ENCODE measurements at regions not wholly inside any gene's neighbourhood (a gene's known extent, or its start where the extent isn't known, plus 50 kb on each side); places are given as distances from the start of the nearest gene placed in this dataset.

DNA sequence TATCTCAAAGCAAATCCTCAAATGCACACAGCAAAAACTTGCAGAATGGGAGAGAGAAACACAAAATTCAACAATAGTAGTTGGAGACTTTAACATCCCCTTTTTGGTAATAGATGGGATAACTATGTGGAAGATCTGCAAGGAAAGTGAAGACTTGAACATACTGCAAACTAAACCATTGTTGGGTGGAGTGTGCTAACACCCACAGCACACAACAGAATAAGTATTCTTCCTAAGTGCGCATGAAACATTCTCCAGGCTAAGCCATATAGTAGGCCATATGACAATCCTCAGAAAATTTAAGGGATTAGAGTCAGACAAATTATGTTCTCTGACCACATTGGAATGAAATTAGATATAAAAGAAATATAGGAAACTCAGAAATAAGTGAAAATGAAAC is 230.6 kb downstream of the FBXO15 start:
- no peak for DNase-seq

DNA sequence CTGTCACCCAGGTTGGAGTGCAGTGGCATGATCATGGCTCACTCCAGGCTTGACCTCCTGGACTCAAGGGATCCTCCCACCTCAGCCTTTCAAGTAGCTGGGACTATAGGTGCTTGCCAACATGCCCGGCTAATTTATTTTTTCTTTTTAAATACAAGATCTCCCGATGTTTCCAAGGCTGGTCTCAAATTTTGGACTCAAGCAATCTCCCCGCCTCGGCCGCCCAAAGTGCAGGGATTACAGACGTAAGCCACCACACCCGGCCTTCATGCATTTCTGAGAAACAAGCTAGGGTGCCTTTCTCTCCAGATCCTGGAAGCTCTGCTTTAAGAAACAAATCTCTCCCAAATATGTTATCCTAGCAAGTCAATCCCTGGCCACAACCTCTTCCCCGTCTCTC is 234.1 kb downstream of the FBXO15 start:
- no peak for DNase-seq

DNA sequence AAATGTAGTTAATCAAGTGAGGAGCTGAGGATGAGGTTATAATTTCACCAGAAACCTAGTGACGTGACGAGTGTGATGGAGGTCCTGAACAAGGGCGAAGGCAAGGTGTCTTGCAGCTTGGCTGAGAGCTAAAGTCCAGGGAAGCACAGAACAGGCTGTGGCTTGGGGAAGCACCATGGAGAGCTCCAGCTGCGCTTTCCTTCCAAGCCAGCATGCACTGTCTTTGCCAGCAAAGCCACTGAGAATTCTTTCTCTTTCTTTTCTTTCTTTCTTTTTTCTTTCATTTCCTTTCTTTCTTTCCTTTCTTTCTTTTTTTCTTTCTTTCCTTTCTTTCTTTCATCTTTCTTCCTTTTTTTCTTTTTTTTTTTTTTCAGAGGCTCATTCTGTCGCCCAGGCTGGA is 239.3 kb downstream of the FBXO15 start:
- peak; percentile 64 for DNase-seq

DNA sequence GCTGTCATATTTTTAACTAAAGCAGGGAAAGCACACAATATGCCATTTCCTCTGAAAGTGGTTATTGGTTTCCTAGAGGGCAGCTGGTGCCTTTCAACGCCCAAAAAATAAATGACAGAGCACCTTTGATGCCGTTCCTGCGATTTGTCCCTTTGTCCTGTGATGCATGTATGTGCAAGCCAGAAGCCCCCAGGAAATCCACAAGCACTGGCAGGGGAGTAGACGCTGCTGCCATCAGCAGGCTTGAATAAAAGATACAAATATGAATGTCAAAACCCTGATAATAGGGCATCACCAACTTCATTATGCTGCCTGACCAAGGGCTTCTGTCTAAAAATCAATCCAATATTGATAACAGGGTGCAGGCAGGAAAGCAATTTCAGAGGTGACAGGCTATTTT is 246.1 kb downstream of the FBXO15 start:
- no peak for DNase-seq

DNA sequence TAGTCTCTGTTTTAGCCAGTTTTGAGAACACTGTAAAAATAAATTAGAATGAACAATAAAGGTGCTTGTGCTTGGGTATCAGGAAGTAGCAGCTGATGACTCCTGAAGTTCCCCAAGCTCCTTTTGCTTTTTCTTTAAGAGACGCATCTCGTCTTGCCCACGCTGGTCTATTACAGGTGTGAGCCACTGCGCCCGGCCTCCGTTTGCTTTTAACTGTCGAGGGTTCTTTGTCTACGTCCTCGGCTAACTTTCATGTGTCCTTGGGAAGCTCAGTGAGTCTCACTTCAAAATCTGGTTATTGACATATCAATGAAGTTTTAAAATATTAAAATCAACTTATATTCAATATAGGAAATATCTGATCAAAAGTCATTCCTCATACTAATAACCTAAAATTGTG is 246.5 kb downstream of the FBXO15 start:
- no peak for DNase-seq

DNA sequence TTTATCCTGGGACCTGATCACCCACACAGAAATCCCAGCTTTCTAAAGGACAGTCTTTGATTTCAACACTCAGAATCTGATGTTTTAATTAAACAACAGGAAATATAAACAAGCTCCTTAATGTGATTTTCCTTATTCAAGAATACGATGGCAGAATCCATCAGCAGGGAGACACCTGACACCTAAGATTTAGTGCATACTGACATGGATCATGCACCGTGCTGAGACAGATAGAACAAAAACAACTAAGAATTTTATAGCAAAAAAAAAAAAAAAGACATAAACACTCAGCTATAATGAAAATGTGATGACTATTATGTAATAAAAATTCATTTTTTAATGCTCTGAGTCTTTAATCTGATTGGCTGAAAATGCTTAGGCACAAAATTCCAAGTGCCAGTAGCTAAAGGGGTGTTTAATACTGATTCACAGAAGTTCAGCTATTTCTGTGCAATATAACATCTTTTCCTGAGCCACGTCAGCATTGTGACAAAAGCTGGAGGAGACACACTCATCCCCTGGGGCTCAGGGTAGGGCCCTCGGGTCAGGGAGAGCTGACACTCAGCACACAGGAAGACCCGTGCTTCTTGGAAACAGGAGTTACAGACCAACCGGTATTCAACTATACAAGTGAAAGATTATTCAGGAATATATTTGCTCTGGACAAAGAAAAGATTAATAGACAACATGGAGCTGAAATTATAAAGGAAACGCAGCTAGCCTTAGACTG is 247.4 kb downstream of the FBXO15 start:
- DNase-seq = no peak

DNA sequence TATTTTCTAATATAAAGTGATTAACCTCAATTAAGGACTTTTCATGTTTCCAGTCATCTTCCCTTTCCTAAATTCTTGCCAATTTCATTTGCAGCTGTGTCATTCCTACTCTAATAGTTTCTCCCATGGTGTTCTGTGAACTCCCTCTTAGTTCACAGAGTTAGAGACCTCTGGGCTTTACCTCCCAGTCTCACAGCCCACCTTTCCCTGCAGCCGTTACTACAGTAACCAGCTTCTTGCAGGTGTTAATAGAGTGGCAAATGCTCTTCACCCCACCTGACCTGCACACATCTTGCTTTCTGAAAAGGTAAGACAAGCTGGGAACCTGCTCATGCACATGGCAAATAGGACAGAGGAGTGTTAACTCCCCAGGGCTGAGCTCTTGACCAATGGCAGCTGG is 250.1 kb downstream of the FBXO15 start:
- no peak for DNase-seq

DNA sequence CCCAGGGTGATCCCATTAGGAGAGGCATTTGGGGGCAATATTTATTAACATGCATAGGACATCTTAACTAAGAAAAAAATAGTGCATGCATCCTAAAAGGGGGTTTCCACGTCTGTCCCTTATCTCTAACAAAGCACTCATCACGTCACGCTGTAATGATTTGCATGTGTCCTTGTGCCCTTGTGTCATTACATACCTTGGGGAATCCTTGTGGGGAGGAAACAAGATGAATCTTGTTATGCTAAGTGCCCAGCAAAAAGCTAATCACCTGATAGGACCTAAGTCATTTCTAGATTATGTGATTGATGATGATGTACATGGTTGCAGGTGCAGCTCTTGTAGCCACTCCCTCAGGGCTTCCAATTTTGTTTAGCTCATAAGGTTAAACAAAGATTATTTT is 250.9 kb downstream of the FBXO15 start:
- DNase-seq = no peak

DNA sequence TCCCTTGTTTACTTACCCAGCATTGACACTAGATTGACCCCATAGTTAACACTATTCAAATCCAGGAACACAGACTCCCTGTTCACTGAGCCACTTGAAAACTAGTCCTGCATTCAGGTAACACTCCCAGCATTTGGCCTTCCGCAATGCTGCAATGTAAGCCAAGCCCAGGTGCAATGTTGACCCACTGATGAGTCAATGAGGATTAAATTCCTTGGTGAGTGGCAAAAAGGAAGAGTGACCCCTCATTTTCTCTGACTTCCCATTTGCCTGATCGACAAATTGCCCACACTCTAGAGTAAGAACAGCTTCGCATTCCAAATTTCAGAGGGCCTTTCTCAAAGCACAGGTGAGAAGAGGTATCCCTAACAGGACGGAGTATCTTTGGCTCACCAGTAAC is 251.9 kb downstream of the FBXO15 start:
- DNase-seq = no peak

DNA sequence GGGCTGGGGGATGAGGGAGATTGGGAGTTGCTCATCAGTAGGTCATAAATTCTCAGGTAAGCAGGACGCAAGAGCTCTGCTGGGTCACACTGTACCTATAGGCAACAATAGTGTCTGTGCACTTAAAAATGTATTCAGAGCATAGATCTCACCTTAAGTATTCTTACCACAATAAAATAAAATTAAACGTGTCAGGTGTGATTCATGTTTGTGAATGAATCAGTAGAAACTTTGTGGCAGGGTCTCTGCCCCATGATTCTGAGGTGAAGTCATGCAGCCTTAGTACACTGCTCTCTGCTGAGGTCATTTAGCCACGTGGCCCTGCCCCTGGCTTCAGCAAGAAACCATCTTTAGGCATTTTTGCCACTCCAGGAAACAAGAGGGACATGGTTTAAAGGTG is 253.8 kb downstream of the FBXO15 start:
- no peak for DNase-seq

DNA sequence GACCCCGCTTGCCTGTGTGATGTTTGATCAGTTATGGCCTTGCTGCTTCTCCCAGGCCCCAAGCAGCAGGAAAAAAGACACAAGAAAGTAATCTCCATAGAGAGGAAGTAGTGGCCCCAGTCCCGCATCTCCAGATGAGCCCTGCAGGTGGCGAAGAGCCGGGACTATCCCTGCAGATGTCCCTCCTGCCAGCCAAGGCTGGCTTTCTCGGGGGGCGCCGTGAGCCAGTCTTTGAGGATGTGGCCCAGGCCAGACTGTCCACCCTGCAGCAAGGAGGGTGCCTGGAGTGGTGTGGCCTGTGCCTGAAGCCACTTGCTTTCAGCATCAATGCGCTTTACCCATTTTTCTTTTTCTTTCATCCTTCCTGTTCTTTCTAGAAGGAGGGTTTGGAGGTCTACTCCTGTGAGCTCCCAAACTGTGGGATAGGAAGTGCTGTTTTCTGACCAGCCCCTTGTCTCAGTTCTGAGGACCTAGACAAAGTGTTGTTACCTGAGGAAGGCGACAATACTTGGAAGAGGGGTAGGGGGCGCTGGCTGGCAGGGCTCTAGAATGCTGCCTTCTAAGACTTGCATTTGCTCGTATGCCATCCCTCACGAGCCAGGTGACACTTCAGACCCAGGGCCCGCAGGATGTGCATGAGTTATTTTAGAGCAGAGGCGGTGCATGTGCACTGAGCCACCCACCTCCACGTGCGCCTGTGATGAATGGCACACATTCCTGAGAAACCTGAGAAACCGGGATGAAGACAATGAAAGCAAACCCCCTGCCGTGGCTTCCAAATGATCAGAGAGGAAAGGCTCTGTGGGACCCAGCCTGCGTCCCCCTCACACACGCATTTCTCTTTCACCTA is 255.8 kb downstream of the FBXO15 start:
- peak; percentile 72 for DNase-seq

DNA sequence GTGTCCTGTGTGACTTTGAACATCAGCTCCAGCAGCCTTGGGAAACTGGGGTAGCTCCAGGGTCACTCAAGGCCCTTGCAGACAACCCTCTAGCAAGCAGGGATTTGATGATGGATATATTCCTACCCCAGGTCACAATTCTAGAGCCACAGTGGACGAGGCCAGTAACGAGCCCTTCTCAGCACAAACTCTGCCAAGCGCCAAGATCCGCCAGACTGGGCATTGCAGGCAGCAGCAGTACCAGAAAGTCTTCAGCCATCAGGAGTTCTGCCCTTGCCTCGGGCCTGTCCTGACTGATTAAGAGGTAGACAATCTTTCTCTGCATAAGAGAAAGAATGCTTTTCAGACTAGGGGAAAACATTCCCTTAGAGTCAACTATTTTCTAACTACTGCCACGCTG is 259.1 kb downstream of the FBXO15 start:
- DNase-seq = no peak

DNA sequence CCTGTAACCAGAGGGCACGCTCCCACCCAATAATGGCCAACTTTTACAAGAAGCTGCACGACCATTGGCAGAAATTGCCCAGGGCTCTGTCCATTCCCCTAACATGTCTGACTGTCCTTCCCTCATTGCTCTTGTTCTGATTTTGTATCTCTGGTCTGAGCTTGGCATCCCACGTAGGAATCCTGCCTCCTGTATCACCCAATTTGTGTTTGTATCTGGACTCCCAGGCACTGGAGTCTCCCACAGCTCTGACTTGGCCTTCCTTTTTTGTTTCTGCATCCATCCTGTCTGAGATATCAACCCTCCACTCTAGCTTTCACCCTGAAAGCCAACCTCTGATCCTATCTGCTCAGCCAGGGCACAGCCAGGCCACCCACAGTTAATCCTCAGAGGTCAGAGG is 259.8 kb downstream of the FBXO15 start:
- no peak for DNase-seq

DNA sequence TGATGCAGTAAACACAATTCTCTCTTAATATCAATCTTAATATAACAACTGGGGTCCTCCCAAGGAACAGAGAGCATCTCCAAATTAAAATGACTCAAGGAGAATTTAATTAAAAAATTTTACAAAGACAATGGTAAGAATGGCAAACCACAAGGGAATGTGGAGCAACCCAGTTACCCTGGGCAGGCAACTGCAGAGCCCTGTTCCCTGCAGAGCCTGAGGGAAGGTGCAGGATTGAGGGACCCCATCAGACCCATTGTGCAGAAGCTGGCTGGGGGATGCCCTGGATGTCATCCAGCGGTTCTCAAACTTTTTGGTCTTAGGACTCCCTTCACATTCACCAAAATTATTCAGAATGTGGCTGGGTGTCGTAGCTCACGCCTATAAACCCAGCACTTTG is 262.8 kb downstream of the FBXO15 start:
- DNase-seq = no peak

DNA sequence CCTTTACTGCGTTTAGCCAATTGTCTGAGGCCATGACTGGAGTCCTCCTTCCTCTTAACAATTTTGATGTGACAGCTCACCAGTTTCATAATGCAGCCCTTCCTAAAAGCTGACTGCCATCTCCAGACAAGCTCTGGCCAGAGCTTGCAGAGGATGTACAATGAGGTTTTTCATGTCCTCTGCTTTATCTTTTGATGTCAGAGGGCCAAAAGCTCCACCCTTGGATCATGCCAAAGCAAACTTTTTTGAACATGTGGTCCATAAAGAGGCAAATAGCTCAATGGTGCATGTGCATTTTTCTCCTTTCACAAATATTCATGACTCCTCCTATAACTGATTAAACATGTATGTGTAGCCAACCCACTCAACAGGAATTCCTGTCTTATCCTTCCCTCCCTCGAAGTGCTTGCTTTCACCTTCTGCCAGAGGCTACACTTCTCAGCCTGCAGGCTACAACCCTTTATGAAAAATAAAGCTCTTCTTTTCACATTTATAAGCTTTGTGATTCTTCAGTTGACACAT is 266.2 kb downstream of the FBXO15 start:
- DNase-seq = no peak

DNA sequence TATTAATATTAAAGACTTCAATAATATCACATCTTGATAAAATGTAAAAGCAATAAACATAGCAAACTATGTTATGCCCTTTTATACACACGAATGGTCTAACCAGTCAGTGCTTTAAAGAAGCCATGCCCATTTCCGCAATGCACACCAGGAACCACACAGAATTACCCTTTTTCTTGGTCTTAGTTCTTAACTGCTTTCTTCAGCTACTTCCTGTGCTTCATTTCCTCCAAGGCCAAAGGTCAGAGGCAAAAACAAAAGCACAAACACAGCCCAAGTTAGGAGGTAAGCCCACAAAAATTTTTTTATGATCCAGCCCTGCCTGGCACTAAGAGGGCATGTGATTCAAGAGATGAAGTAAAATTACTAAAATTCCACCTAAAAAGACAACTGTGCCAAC is 267.2 kb downstream of the FBXO15 start:
- no peak for DNase-seq

DNA sequence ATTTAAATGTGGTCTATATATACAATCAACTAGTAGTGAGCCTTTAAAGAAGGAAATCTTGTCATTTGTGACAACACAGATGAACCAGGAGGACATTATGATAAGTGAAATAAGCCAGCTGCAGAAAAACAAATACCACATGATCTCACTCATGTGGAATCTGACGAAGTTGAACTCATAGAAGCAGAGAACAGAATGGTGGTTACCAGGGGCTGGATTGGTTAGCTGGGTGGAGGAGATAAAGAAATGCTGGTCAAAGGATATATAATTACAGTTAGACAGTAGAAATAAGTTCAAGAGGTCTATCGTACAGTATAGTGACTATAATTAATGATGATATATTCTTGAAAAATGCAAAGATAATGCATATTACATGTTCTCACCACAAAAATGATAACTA is 267.9 kb downstream of the FBXO15 start:
- DNase-seq = no peak

DNA sequence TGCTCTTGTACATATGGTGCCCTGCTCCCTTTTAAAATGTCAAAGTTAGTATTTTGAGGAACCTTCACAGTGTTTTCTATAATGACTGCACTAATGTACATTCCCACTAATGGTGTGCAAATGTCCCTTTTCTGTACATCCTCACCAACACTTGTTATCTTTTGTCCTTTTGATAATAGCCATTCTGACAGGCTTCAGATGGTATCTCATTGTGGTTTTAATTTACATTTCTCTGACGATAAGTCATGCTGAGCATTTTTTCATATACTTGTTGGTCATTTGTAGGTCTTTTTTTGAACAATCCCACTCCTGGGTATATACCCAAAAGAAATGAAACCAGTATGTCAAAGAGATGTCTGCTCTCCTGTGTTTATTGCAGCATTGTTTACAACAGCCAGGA is 268.3 kb downstream of the FBXO15 start:
- DNase-seq = no peak

DNA sequence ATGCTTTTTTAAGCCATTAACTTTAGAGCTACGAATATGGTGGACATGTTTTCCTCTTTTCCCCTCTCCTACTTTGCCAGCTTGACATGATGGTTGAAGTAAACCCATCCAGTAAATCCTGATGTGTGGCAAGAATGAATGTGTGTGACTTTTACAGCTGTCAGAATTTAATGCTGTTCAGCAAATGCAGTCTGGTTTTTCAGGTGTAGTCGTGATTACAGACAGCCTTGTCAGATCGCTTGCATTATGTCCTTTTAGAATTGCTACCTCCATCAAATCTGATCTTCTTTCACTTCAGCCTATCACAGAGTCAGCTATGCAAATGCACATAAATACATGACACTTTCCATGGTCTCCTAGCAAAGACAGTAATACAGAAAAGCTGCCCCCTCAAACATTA is 278.5 kb downstream of the FBXO15 start:
- DNase-seq = no peak

DNA sequence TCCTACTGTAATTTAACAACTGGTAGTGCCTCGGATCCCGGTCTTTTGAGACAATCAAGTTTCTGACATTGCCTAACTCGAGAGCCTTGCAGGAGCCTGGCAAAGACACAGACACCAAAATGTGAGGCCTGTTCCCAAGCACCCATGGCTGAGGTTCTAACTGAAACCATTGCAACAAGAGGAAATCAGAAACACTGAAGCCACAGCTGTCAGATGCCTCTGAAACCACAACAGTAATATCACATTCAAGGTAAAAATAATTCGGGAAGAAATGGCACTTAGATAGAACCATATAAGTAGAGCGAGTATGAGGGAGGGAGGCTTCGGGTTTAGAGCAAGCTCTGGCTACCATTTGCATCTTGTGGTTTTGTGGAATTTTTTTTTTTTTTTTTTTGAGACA is 285.9 kb downstream of the FBXO15 start:
- DNase-seq = no peak

DNA sequence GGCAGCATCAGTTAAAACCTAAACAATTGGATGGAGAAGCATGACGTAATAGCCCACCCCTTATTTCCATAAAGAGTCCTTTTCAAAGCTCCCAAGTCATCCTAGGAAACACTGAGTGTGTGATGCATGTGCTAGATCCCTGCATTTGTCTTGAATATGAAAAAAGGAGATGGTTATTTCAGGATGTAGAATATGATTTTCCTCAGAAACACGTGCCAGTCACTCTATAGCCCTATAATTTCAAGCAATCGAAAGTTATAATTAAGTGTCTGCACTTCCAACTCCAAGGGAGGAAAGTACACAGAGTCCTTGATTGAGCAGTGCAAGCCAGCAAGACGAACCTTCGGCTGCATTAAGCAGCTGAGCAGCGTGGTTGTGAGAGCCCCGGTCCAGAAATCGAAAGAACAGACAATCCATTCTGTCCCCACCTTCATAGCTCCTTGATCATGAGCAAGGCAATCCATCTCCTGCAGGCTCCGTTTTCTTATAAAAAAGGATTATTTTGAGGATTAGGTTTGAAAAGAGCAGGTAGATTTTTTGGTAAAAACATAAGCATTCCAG is 287.7 kb downstream of the FBXO15 start:
- no peak for DNase-seq

DNA sequence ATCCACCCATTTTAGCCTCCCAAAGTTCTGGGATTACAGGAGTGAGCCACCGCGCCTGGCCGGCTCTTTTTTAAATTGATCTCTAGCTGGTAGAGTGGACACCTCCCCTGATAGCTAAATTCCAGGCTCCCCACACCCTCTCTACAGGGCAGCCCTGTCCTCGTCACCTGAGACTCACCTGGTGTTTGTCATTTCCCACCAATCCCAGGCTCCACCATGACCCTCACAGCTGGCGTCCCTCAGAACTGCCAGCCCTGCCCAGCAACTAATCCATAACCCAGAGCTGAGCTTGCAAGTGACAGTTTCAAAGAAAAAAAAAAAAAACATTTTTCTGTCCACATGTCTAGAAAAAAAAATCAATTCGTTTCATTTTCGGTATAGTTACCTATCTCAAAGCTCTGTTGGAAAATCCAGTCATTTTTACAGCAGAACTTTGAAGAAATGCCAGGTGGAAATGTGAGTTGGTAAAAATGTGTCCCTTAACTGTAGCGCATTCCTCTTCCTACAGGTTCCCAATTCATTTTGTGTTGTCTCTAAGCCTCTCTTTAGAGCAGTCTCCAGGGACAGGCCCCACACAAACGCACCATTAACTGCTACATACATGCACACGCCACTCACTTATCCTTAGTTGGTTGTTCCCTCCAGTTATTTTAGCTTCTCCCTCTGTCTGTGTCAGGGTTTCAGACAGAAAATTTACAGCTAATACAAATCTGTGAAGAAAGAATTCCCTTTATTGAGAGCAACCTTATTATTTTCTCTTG is 294.7 kb downstream of the FBXO15 start:
- DNase-seq = no peak

DNA sequence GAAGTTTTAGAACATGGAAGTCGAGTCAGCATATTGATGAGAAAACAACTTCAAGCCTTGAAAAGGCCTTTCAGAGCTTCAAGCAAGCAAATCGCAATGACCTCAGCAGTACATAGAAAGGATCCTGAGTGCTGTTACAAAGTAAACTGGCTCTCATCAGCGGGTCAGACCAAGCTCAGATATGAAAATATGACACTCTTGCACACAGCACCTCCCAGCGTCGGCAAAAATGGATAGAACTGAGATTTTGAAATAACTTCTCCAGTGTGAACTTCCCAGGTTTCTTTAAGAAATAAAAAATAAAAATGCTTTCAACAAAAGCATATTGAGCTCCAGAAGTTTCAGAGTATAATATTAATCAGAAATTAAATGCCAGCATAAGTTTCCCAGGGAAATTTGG is 296.9 kb downstream of the FBXO15 start:
- DNase-seq = no peak
